ENCODE measurements at regions not wholly inside any gene's neighbourhood (a gene's known extent, or its start where the extent isn't known, plus 50 kb on each side); places are given as distances from the start of the nearest gene placed in this dataset.

DNA sequence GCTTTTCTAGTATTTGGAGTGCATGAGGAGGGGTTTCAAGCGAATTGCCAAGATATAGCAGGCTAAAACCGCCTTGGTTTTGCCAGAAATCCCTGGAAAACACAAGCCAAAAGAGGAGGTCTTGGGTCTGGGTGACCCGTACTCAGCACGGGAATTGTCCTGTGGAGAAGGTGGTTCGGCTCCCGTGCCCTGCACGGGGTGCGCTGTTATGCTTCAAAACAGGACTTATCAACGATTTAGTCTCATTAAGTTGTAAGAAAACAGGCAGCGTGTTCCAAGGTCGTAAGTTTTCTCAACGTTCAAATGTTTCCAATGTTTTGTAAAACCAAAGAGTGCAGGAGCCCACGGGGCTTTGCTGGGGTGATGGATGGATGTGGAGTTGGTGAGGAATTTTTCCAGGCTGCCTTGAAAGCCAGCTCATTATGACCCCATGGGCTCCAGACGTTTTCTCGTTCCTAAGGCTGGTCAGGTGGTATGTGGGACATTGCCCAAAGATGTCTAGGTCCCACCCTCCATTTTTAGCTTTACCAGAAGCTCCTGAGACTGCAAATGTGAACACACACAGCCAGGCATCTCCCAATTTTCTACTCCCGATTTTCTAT lies 75.4 kb upstream of the CLDN14 start:
- DNase-seq (ENCODE audit: low spot score): no peak

DNA sequence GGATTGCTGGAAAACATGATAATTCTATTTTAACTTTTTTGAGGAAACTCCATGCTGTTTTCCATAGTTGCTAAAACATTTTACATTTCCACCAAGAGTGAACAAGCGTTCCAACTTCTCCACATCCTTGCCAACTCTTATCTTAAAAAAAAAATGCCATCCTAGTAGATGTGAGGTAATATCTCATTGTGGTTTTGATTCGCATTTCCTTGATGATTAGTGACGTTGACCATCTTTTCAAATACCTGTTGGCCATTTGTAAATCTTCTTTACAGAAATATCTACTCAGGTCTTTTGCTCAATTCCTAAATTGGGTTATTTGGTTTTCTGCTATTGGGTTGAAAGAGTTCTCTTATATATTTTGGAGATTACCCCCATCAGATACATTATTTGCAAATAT lies 77.4 kb upstream of the CLDN14 start:
- DNase-seq (ENCODE audit: low spot score): no peak

DNA sequence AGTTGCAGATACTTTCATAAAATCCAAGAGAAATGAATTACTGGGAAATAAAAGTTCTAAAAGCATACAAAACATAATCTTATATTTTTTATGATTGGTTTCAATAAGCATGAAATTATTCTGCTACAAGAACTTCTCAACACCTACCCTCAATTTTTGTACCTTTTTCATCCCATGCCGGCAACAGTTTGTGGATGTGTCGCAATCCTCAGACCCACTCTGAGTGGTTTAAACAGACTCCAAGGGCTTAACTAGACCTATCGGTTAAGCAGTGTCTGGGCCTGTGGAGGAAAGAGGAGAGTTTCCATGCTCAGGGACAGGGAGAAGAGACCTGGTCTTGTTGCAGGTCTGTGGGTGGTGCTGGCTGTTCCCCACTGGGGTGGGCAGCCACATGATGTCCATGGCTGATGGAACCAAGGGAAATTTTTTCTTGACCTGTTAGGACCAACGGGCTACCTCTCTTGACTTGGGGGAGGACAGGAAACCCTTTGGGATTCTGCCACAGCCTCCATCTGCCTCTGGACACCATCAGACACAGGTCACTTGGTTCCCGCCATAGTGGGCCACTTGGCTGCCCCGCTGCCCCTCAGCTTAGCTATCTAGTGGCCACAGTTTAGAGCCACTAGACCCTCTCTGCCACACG lies 81.1 kb upstream of the CLDN14 start:
- DNase-seq (ENCODE audit: low spot score): no peak

DNA sequence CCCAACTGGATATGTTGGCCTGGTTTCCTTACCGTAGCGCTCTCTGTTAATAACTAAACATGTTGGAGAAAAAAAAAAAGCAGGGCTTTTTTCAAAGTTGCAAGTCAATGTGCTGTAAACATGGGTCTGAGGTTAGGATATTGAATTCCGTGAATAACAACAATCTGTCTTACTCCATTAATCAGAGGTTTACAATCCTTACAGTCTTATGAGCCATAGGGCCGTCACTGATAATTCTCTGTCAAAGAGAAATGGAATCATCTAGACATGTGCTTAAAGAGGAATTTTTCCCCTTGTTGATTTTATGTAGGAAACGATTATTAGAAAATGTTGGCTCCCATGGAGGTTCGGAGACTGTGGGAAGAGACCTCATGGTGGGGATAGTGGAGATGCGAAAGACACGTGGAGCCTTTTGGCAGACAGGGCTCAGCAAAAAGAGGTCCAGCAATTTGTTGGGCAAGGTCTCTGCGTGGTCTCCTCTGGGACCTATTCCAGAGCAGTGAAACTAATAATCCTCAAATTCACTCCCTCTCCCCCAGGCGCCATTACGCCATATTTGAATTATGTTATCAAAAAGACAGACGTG lies 83.5 kb upstream of the CLDN14 start:
- no peak for DNase-seq (ENCODE audit: low spot score)

DNA sequence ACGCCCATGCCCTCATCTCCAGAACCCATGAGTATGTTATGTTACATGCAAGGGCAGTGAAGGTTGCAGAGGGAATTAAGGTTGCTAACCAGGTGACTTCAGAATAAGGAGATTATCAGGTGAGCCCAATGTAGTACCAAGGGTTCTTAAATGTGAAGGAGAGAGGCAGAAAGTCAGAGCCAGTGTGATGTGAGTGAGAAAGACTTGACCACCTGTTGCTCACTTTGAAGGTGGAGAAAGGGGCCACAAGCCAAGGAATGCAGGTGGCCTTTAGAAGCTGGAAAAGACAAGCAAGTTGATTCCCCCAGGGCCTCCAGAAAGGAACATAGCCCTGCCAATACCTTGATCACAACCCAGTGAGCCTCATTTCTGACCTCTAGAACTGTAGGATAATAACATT lies 84.7 kb upstream of the CLDN14 start:
- DNase-seq (ENCODE audit: low spot score): no peak

DNA sequence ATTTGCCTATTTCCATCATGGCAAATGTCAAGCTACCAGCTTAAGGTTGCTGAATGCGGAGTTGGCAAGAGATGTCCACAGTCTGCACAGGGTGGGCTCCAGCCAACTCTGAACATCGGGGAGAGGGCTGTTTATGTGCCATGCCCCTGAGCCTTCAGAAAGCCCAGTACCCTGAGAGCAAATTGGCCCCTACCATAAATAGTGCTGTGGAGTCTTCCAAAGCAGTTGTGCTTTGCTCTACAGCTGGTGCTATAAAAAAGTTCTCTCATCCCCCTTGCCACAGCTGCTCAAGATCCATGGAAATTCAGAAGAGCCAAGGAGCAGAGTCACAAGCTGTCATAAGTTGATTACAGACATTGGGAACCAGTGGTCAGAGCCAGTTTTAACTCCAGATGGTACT lies 85.6 kb upstream of the CLDN14 start:
- no peak for DNase-seq (ENCODE audit: low spot score)

DNA sequence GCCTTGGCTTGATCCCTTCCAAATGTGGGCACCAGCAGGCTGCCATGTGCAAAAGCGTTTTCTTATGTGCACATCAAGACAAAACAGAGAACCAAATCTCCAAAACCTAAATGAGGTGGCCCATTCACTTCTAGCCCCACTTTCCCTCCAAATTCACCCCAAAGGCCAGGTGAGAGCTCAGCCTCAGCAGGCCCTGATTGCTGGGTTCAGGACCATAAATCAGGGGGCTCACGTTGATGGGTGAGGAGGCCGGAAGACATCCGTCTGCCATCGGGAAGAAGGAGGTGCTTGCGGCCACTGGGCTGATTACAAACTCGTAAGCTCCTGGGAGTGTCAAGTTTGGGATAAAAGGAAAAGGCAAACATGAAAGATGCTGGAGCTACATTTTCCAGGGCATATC lies 86.7 kb upstream of the CLDN14 start:
- DNase-seq (ENCODE audit: low spot score): no peak

DNA sequence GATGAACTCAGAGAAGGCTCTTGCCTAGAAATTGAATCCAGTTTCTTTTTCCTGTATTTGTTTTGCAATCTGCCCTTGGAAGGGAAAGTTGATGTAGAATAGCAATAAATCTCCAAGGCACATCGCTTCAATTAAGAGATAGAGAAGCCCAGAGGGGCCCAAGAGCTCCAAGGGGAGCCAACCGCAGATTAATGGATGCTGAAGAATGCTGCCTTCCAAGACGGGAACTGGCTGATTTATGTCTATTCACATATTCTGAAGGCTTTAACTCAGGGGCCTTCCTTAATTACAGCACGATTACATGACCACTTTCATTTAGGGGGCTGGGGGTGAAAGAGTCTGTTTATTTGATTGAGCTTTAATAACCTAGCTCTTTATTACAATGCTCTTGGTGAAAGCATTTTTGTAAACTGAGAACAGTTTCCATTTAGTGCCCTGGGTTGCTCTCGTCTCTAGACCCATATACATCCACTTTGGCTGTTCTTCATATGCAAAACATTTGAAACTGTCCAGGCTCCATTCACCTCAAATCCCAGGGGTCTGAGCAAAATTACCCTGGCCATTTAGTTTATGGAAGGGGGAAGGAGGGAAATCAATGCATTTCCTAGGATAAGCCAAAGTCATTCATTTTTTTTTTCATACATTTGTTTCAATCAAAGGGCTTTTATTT lies 87.4 kb upstream of the CLDN14 start:
- no peak for DNase-seq (ENCODE audit: low spot score)

DNA sequence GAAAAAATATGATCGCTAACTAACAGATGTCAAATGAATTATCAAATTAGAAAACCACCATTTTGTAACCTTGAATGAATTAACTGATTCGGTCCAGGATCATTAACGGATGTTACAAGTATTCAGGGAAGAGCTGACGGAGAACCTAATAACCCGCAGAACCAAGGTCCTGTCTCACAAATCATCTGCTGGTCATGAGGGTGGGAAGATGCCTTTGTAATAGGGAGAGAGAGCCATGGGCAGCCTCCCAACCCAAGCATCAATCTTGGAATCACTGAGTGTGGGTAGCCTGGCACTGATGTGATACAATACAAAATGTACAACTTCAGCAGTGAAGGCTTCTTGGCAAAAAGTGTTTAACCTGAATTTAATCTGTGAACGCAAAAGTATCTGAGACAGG lies 89.6 kb upstream of the CLDN14 start:
- DNase-seq (ENCODE audit: low spot score): no peak

DNA sequence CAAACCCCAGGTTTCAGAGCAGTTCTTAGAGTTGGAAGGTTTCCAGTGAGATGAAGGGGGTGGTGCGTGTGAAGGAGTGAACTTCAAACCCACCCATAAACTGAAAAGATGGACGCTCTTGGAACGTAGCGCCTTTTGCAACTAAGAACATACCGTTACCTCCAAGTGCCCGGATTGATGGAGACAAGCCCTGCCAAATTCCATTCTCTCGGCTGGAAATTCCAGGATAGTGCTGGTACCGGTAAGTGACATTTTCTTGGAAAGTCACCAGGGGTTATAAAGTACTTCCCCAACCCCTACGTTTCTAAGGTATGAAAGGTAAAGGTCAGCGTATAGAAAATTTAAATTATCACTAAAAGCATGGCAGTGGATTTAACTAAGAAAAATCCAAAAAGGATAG lies 91.6 kb upstream of the CLDN14 start:
- no peak for DNase-seq (ENCODE audit: low spot score)

DNA sequence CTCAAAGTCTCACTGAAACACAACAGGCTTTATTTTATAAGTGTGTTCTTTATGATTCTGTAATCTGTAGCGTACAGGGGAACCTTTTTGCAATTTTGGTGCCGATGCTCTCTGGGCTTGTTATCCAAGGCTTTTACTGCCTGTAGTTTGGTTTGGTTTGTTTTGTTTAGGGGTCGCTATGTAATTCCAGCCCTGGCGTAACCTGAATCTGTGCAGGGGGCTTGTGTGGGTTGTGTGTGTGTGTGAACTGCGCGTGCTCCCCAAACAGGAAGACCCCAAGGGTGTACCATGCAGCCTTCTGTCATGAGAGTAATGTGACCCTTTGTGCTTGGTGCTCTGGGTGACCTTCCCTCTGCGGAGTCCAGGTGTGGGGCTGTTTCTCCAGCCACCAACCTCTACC lies 92.1 kb upstream of the CLDN14 start:
- no peak for DNase-seq (ENCODE audit: low spot score)

DNA sequence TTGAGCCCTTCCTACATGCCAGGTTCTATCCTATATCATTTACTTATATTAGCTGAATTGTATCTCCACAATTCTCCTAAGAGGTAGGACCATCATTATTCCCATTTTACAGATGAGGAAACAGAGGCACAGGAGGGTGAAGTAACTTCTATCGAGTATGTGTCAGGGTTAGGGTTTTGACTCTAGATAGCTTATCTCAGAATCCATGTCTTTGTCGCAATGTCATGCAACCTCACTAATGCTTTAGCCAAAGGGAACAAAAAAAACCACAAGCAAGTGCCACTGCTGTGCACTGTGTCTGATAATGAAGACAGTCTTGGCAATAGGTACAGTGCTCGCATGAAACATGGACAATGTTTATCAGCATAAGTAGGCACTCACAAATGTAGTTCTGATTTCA lies 95.4 kb upstream of the CLDN14 start:
- no peak for DNase-seq (ENCODE audit: low spot score)

DNA sequence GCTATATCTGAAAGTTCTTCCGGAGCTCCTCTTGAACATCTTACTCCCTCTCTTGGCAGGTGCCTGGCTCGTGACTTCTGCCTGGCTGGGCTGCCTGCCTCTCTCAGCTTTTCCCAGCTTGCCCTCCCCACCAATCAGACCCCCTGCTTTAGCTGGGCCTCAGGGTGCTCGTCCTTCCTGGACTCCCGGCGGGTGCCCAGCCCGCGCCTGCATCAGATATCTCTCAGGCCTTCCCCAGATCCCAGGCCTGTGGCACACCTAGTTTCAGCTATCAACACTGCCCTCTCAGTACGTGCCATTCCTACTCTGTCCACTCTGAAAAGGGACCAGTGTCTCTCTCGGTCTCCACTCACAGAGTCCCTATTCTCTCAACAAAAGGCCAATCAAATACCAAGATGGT lies 96.5 kb upstream of the CLDN14 start:
- DNase-seq (ENCODE audit: low spot score): no peak

DNA sequence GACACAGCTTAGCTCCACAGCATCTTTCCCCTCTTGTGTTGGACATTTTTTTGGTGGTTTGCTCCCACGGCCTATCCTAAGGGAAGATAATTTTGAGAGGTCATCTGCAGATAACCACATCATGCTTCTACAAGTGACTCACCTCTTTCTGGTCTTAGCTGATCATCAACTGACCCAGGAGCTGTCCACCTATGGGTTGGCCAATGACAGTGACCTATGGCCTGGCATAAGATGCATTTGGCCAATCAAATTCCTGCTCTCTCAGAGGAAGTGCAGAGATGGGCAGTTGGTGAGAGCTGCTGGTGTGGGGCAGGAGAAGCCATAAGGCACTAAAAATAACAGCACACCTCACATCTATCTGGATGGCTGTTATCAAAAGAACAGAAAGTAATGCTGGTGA lies 100.0 kb upstream of the CLDN14 start:
- no peak for DNase-seq (ENCODE audit: low spot score)

DNA sequence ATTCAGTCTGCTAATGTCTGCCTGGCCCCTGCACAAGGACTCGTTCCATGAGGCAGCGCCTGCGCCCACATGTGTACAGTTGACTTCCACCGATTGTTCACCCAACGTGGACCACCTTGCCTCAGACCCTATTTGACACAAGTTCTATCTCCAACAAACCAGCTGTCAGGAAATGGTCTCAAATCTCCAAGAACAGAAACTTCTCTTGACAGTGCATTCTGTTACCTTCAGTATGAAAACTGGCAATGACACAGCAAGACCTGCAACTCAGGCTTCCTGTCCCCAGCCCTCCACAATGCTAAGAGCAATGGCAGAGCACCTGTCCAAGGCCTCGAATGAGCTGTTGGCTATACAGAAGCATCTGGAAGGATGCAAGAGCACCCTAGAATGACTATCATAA lies 102.3 kb upstream of the CLDN14 start:
- DNase-seq (ENCODE audit: low spot score): no peak

DNA sequence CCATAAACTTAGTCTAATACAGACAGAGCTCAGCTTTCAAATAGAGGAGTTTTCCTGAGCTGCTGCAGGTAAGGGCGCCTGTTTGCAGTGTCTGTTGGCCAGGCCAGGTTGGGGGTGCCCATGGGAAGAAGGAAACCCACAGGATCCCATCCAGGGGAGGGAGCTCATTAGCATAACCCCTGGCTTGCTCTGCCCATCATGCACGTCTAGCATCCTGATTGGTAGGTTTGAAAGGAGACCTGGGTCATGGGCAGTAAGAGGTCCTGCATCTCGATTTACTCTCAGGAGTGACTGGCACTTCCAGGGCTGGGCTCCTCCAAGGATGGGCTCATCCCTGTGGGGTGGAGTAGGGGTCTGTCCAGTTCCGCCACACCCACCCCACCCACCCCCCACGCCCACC lies 103.7 kb upstream of the CLDN14 start:
- no peak for DNase-seq (ENCODE audit: low spot score)

DNA sequence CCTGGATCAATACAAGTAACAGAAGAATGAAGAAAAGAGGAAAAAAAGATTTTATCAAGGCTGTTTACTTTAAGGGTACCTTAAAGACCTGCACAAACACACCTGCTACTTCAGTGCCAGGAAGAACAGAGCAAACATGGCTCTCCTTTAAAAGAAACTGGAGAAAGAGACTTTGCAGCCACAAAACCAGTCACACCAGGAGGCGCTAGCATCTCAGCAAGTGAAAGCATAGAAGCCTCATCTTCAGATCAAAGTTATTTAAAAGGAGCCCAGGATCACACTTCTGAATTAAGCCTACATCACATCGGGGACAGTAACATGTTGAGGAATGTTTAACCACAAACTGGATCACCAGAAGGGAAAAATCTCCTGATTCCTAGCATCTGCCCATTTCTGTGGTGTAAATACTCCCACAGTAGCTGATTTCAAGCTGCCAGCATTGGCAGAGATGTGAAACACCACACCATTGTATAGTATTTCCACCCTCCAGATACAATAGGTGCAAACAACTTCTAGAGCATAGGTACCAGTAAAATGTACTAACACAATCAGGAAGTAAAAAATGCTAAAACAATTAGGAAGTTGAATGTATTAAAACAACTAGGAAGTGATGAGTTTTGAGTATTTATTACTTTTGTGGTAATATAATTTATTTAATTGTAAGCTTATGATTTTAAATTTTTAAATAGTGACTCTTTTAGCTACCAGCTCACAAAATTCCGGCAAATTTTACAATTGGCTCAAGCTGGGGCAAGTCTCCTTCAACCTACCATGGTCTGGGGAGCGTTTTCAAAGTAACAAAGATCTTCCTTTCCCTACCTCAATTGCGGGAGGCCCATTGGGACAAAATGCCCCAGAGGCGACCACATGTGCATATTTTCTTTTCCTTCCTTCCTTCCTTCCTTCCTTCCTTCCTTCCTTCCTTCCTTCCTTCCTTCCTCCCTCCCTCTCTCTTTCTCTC lies 105.3 kb upstream of the CLDN14 start:
- DNase-seq (ENCODE audit: low spot score): no peak

DNA sequence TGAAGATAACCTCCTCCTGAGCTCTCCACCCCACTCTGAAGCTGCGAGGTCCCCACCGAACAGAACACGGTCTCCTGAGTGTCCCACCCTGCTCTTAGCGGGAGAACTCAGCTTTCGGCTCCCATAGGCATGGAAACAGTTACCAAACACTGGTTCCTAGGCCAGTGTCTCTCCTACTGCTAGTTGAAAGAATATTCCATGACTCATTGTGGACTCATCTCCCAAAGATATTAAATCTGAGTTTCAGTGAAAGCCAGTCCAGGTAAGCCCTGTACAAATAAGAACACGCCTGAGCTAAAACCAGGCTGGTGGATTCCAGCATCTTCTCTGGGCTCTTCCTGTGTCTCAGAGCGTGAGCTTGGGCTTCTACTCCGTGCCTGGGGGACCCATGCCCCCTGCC lies 107.5 kb upstream of the CLDN14 start:
- DNase-seq (ENCODE audit: low spot score): no peak

DNA sequence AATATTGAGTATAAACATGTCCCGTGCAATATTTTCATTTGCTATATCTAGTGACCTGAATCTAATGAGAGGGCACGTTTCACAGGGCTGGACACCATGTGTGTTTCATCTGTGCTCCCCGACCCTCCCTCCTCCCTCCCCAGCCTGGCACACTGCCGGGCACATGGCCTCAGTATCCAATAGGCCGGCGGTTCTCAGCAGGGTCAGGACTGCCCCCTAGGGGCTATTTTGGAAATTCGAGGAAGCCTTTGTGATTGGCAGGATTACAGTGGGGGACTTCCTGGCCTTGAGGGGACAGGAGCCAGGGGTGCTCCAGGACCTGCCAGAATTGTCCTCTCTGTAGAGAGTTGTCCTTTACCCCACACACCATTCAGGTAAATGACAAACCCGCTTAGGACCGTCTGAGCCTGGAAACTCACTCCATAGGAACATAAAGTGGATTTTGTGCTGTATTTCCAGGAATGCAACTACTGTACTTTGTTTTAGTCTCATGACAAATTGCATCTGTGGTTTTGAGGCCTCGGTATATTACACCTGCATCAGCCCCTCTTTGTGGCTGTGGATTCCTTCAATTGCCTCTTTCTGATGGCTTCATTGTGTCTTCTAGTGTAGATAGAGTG lies 109.5 kb upstream of the SIM2 start:
- peak; percentile 60 for DNase-seq (ENCODE audit: low spot score)

DNA sequence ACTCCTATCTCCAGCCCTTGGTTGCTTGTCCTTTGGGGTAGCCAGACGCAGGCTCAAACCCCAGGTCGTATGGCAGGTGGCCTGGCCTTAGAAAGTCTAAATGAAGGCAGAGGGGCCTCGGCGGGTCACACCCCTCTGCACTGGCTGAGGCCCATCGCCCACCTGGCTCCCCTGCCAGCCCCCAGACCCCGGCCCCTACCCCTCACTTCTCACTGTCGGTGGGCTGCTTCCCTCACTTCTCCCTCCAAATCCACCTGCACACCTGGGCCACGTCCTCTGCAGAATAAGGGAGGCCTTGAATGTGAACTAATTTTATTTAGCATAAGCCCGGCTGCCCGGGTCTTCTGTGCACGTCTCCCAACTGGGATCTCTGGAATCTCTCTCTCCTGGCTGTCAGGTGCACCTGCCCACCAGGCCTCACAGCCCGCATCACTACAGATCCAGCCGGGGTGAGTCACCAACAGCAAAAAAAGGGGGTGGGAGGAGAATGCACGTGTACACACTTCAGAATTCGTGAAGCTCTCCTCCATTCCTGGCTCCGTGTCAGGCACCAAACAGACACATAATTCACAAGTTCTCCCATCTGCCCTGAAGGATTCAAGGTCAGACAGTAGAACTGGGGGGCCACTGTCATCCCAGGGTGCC lies 107.5 kb upstream of the SIM2 start:
- no peak for DNase-seq (ENCODE audit: low spot score)

DNA sequence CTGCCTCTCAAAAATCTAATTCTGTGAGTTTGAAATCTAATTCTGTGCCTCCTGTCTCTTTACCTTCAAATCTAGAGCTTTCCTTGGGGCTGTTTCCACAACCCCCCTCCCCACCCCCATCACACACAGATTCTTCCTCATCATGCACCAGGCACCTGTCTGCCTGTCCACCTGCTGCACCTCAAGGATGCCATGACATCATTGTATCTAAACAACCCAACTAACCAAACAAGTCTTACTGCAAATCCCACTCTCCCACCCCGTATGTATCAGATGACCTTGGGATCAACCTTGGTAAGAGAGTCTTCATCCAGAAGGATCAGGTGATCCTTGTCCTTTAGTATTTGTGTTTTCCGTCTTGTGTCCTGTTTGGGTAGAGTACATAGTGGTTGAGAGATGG lies 102.7 kb upstream of the SIM2 start:
- DNase-seq (ENCODE audit: low spot score): no peak

All from hematopoietic multipotent progenitor cell treated with erythropoietin and hydrocortisone succinate and interleukin-3 and kit ligand, for 15 days (in vitro differentiated cells).